H1 (cell line): ENCODE measurements at regions not wholly inside any gene's neighbourhood (a gene's known extent, or its start where the extent isn't known, plus 50 kb on each side); places are given as distances from the start of the nearest gene placed in this dataset.

Experiments
- CTCF ChIA-PET: fragments of 300-600 bp; sonication (Branson Sonifier 250); formaldehyde crosslinking; loops from one replicate; lab custom pipeline; 2021; ENCODE audit not compliant: partially characterized antibody; lab: Charles Lee
- POLR2A ChIA-PET: fragments of 300-600 bp; sonication (Branson Sonifier 250); formaldehyde crosslinking; loops from one replicate; lab custom pipeline; 2021; ENCODE audit warnings: inconsistent platforms; ENCODE audit not compliant: partially characterized antibody; lab: Charles Lee
- DNase-seq, 2 experiments: peaks; one replicate each; pipeline versions ENCODE4 v3.0.0 to v3.0.0-alpha.2; 2010 to 2022; ENCODE audit warnings: low spot score in 2 of 2, low read depth in 1 of 2, mixed read lengths in 1 of 2
- FAIRE-seq: peaks from 2 replicates; lab custom pipeline; 2011; peaks lifted over from hg19 to GRCh38; lab: Jason Lieb, UNC
- H2AFZ ChIP-seq: 2 replicates; pipeline ENCODE4 v1.8.1; 2012; ENCODE audit warnings: low read length, inconsistent platforms
- H2AK5ac ChIP-seq: 2 replicates; pipeline ENCODE4 v1.6.1; 2013; ENCODE audit warnings: low read depth, low read length
- H2BK120ac ChIP-seq: replicated peaks from 2 replicates; pipeline ENCODE3; 2013; ENCODE audit warnings: low read depth, low read length, inconsistent platforms
- H2BK12ac ChIP-seq: 2 replicates; pipeline ENCODE4 v1.6.1; 2013; ENCODE audit warnings: low read depth, low read length
- H2BK15ac ChIP-seq: 2 replicates; pipeline ENCODE4 v1.6.1; 2013; ENCODE audit warnings: low read length
- H2BK20ac ChIP-seq: 2 replicates; pipeline ENCODE4 v1.6.1; 2013; ENCODE audit warnings: low read length
- H2BK5ac ChIP-seq: 2 replicates; pipeline ENCODE4 v1.6.1; 2013; ENCODE audit warnings: low read depth, low read length
- H3K14ac ChIP-seq: 2 replicates; pipeline ENCODE4 v1.6.1; 2013; ENCODE audit warnings: inconsistent platforms; ENCODE audit not compliant: insufficient read length
- H3K18ac ChIP-seq: 2 replicates; pipeline ENCODE4 v1.6.1; 2013; ENCODE audit warnings: low read length; ENCODE audit errors: extremely low read depth
- H3K23ac ChIP-seq: 2 replicates; pipeline ENCODE4 v1.6.1; 2013; ENCODE audit warnings: inconsistent platforms; ENCODE audit not compliant: insufficient read length
- H3K23me2 ChIP-seq: 2 replicates; pipeline ENCODE4 v1.6.1; 2013; ENCODE audit warnings: low read depth, low read length
- H3K27ac ChIP-seq: 2 replicates; pipeline ENCODE4 v1.6.1; 2011; ENCODE audit warnings: low read depth, low read length, inconsistent platforms
- H3K27me3 ChIP-seq, 4 experiments: replicated peaks in 1 of 4; 1 replicate in 1 of 4; 2 replicates in 3 of 4; pipeline versions ENCODE4 v1.6.1 to v1.8.1; 2011 to 2013; ENCODE audit warnings: low read length in 3 of 4, mild to moderate bottlenecking in 3 of 4, inconsistent platforms in 2 of 4, mixed read lengths in 2 of 4, moderate library complexity in 1 of 4; ENCODE audit not compliant: control insufficient read depth in 3 of 4, insufficient read depth in 3 of 4; ENCODE audit errors: extremely low read depth in 1 of 4
- H3K36me3 ChIP-seq, 4 experiments: 2 replicates each; pipeline versions ENCODE4 v1.6.1 to v1.8.1; 2011 to 2013; ENCODE audit warnings: mild to moderate bottlenecking in 4 of 4, low read length in 3 of 4, moderate library complexity in 2 of 4, control low read depth in 1 of 4, inconsistent platforms in 1 of 4; ENCODE audit not compliant: insufficient read depth in 4 of 4, control insufficient read depth in 2 of 4
- H3K4ac ChIP-seq: replicated peaks from 2 replicates; pipeline ENCODE3; 2013; ENCODE audit warnings: low read length, low read depth, mixed read lengths, inconsistent platforms; ENCODE audit not compliant: insufficient read length
- H3K4me1 ChIP-seq, 4 experiments: replicated peaks in 1 of 4; 1 replicate in 1 of 4; 2 replicates in 3 of 4; pipeline versions ENCODE4 v1.6.1 to v1.8.1; 2011 to 2013; ENCODE audit warnings: low read length in 3 of 4, inconsistent platforms in 2 of 4, mixed read lengths in 1 of 4; ENCODE audit not compliant: insufficient read depth in 4 of 4, control insufficient read depth in 3 of 4
- H3K4me2 ChIP-seq, 2 experiments: 2 replicates each; pipeline versions ENCODE4 v1.6.1 to v1.8.1; 2011 to 2013; ENCODE audit warnings: low read depth in 2 of 2, low read length in 2 of 2, control low read depth in 1 of 2, inconsistent platforms in 1 of 2, mild to moderate bottlenecking in 1 of 2; ENCODE audit not compliant: insufficient read depth in 1 of 2
- H3K4me3 ChIP-seq, 4 experiments: fragments of 200-600, 300-600 bp in 1 of 4; sonication (generic), shearing (Covaris generic), sonication (Bioruptor Twin) in 1 of 4; 2 replicates each; pipeline versions ENCODE4 v1.5.1 to v1.8.1; 2011 to 2016; ENCODE audit warnings: low read length in 4 of 4, low read depth in 3 of 4, control low read depth in 2 of 4, inconsistent platforms in 2 of 4, mild to moderate bottlenecking in 2 of 4, mixed read lengths in 1 of 4, moderate library complexity in 1 of 4; ENCODE audit not compliant: insufficient read depth in 2 of 4; ENCODE audit errors: extremely low read depth in 1 of 4
- H3K56ac ChIP-seq: replicated peaks from 2 replicates; pipeline ENCODE3; 2013; ENCODE audit warnings: low read depth, mild to moderate bottlenecking, mixed read lengths, low read length, inconsistent platforms; ENCODE audit not compliant: insufficient read length
- H3K79me1 ChIP-seq: 2 replicates; pipeline ENCODE4 v1.6.1; 2013; ENCODE audit warnings: low read depth, low read length, control low read depth
- H3K79me2 ChIP-seq, 2 experiments: 2 replicates each; pipeline versions ENCODE4 v1.6.1 to v1.8.1; 2012 to 2013; ENCODE audit warnings: low read length in 2 of 2, mild to moderate bottlenecking in 2 of 2, inconsistent platforms in 1 of 2; ENCODE audit not compliant: insufficient read depth in 2 of 2, control insufficient read depth in 1 of 2
- H3K9ac ChIP-seq, 4 experiments: replicated peaks in 1 of 4; 1 replicate in 1 of 4; 2 replicates in 3 of 4; pipeline versions ENCODE4 v1.6.1 to v1.8.1; 2011 to 2013; ENCODE audit warnings: low read depth in 3 of 4, low read length in 3 of 4, control low read depth in 2 of 4, mild to moderate bottlenecking in 2 of 4, moderate library complexity in 2 of 4, inconsistent platforms in 1 of 4; ENCODE audit errors: extremely low read depth in 1 of 4
- H3K9me3 ChIP-seq, 2 experiments: 2 replicates each; pipeline versions ENCODE4 v1.6.1 to v1.8.1; 2012 to 2013; ENCODE audit warnings: mild to moderate bottlenecking in 2 of 2, moderate library complexity in 2 of 2, control low read depth in 1 of 2, inconsistent platforms in 1 of 2, low read depth in 1 of 2, low read length in 1 of 2, mixed read lengths in 1 of 2; ENCODE audit not compliant: insufficient read depth in 2 of 2
- H4K20me1 ChIP-seq, 2 experiments: replicated peaks in 1 of 2; 2 replicates each; pipeline versions ENCODE3 to v1.8.1; 2011 to 2013; ENCODE audit warnings: inconsistent platforms in 2 of 2, low read length in 2 of 2, mild to moderate bottlenecking in 1 of 2; ENCODE audit not compliant: insufficient read depth in 2 of 2, control insufficient read depth in 1 of 2
- H4K5ac ChIP-seq: 2 replicates; pipeline ENCODE4 v1.6.1; 2013; ENCODE audit warnings: low read length, low read depth, mixed read lengths, inconsistent platforms; ENCODE audit not compliant: insufficient read length
- H4K8ac ChIP-seq: 2 replicates; pipeline ENCODE4 v1.8.0; 2013; ENCODE audit warnings: mild to moderate bottlenecking, moderate library complexity, low read length, inconsistent platforms; ENCODE audit not compliant: insufficient read depth; ENCODE audit errors: extremely low read depth
- H4K91ac ChIP-seq: replicated peaks from 2 replicates; pipeline ENCODE3; 2013; ENCODE audit warnings: low read length, mixed read lengths, inconsistent platforms; ENCODE audit not compliant: insufficient read length
- CHD2 ChIP-seq: IDR thresholded peaks from 2 replicates; pipeline ENCODE4 v1.6.1; 2012; ENCODE audit warnings: low read length, improper control_type of control experiment
- POLR2A ChIP-seq, 2 experiments: IDR thresholded peaks; 1 replicate in 1 of 2; 2 replicates in 1 of 2; pipeline ENCODE4 v1.6.1; 2011; ENCODE audit warnings: low read depth in 2 of 2, low read length in 2 of 2, mild to moderate bottlenecking in 2 of 2; ENCODE audit errors: control extremely low read depth in 1 of 2
- SIX5 ChIP-seq: IDR thresholded peaks from 2 replicates; pipeline ENCODE4 v1.6.1; 2011; ENCODE audit warnings: mild to moderate bottlenecking, low read depth, low read length
- SUZ12 ChIP-seq: fragments of 200-600 bp; sonication (generic); IDR thresholded peaks from 2 replicates; pipeline ENCODE4 v1.6.1; 2012; ENCODE audit warnings: mild to moderate bottlenecking, inconsistent platforms, low read length, moderate library complexity, mixed read lengths
- WGBS, 2 experiments: shearing (Covaris generic) in 1 of 2; methylation state at CpG; one replicate each; pipeline versions ENCODE4 v1.1.6 to v1.1.7; 2013 to 2015; ENCODE audit warnings: low lambda C conversion rate in 2 of 2, mixed read lengths in 2 of 2, inconsistent platforms in 1 of 2, low coverage in 1 of 2, missing lambda C conversion rate in 1 of 2; ENCODE audit not compliant: insufficient replicate concordance in 2 of 2, insufficient coverage in 1 of 2, insufficient read length in 1 of 2; ENCODE audit errors: extremely low coverage in 1 of 2, missing lambda C conversion rate in 1 of 2; 5-methylcytosine and 5-hydroxymethylcytosine counted together

GRCh38 chr19:20422216-20423205 lies 143.1 kb downstream of the ZNF737 start:
- peaks cover 5 to 11% of the 10 kb centered on the region in 2 experiments for H4K20me1 ChIP-seq
- no peak overlapping the region for H2BK12ac ChIP-seq
- peaks cover 33 to 70% of the 10 kb centered on the region in 2 experiments for H3K79me2 ChIP-seq
- H3K27ac ChIP-seq: 0 out of 2 replicates have a peak overlapping the region, but pooled peaks have one; percentile 100
- H3K18ac ChIP-seq: no peak overlapping the region; the same call in 1 of the 2 replicates
- H3K23ac ChIP-seq: no peak overlapping the region
- H3K4me2 ChIP-seq: peak overlapping the region; percentile 61 to 70
- no peak overlapping the region for H2AK5ac ChIP-seq
- peak overlapping the region; percentile 68; the same call in 1 of the 2 replicates for H4K8ac ChIP-seq
- DNase-seq: no peak
- H3K79me1 ChIP-seq: no peaks in the 10 kb centered on the region; the same call in 1 of the 2 replicates
- ChIA-PET CTCF (interaction anchor here (0.6 to 0.7 kb wide), 3 partner anchors 107 to 1230 kb away, joined by 3 read pairs; no protein-coding TSS in a partner anchor), POLR2A (interaction anchor here (0.6 to 10.0 kb wide), 20 partner anchors 7 to 598 kb away, joined by 3 to 94 read pairs (median 6); partner anchors contain the start of genes ZNF430, ZNF737 and ZNF90)
- 90% methylated on average over 22 of the region's 22 CpGs; no CpG with 5 or more reads in 1 of the 2 experiments for WGBS, 2 experiments
- no peak overlapping the region for H4K5ac ChIP-seq
- H3K36me3 ChIP-seq: peaks cover 6 to 28% (median 18%) of the 10 kb centered on the region in 4 experiments; a peak in 7 of 8 replicates
- peak overlapping the region in 3 of 4 experiments; percentile 9 to 35 (median 26); a peak in 2 of 7 replicates for H3K9ac ChIP-seq
- no peak overlapping the region for H2BK15ac ChIP-seq
- no peak overlapping the region for H2BK120ac ChIP-seq
- no peak overlapping the region for H2BK20ac ChIP-seq
- no peaks in the 10 kb centered on the region for H3K27me3 ChIP-seq
- H3K9me3 ChIP-seq: no peaks in the 10 kb centered on the region
- no peaks in the 10 kb centered on the region for H3K4me1 ChIP-seq
- peak overlapping the region; percentile 86 to 100 (median 100); a peak in 6 of 8 replicates for H3K4me3 ChIP-seq
- no peak overlapping the region for H2AFZ ChIP-seq
- FAIRE-seq: peak; percentile 42
- peak overlapping the region; percentile 22 for H2BK5ac ChIP-seq
- no peak overlapping the region for H4K91ac ChIP-seq
- H3K23me2 ChIP-seq: no peaks in the 10 kb centered on the region
- no peak overlapping the region for H3K4ac ChIP-seq
- TF ChIP-seq SUZ12 (no peak), CHD2 (no peak), POLR2A (IDR thresholded peaks at IDR 0.05; ENCODE audit: control extremely low read depth in 1 of 2, low read depth in 2 of 2, low read length in 2 of 2) (peak in 1 of 2 experiments; percentile 32; a peak in 2 of 3 replicates), SIX5 (no peak)
- no peak overlapping the region for H3K14ac ChIP-seq
- H3K56ac ChIP-seq: no peak overlapping the region
